OCI-LY1 (cell line): ENCODE measurements at regions not wholly inside any gene's neighbourhood (a gene's known extent, or its start where the extent isn't known, plus 50 kb on each side); places are given as distances from the start of the nearest gene placed in this dataset.

Experiments used
- EZH2 ChIP-seq: fragments of 200-600 bp; sonication (generic), shearing (Covaris generic); IDR thresholded peaks from 2 replicates; pipeline ENCODE4 v1.8.0; 2017; ENCODE audit warnings: borderline replicate concordance, mixed run types, mild to moderate bottlenecking, antibody characterized with exemption, low read length, moderate library complexity, mixed read lengths
- TF ChIP-seq, protein P1 (sequence below): fragments of 200-600 bp; sonication (generic), shearing (Covaris generic); IDR thresholded peaks from 2 replicates; pipeline ENCODE4 v1.5.1; 2017; ENCODE audit warnings: mild to moderate bottlenecking, antibody characterized with exemption, low read length, moderate library complexity, mixed read lengths

DNA sequence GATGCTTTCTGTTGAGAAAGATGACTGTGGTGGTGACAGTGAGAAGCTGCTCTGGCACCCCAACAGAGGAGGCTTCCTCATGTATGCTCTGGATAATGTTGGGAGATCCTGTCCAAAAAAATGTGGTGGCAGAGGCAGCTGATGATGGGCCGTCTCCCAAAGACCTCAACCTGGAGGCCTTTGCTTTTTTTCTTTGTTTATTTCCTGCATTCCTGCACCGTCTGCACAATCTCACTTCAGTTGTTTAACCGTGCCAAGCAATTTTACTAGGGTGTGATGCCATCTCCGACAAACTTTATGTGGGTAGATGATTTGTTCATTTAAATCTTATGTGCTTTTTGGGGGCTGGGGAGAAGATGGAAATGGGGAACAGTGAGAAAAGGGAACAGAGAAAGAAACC lies 62.2 kb upstream of the IGFBP5 start:
- TF ChIP-seq, protein P1, sequence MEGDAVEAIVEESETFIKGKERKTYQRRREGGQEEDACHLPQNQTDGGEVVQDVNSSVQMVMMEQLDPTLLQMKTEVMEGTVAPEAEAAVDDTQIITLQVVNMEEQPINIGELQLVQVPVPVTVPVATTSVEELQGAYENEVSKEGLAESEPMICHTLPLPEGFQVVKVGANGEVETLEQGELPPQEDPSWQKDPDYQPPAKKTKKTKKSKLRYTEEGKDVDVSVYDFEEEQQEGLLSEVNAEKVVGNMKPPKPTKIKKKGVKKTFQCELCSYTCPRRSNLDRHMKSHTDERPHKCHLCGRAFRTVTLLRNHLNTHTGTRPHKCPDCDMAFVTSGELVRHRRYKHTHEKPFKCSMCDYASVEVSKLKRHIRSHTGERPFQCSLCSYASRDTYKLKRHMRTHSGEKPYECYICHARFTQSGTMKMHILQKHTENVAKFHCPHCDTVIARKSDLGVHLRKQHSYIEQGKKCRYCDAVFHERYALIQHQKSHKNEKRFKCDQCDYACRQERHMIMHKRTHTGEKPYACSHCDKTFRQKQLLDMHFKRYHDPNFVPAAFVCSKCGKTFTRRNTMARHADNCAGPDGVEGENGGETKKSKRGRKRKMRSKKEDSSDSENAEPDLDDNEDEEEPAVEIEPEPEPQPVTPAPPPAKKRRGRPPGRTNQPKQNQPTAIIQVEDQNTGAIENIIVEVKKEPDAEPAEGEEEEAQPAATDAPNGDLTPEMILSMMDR, result no peak
- no peak for TF ChIP-seq EZH2
